ENCODE measurements at regions not wholly inside any gene's neighbourhood (a gene's known extent, or its start where the extent isn't known, plus 50 kb on each side); places are given as distances from the start of the nearest gene placed in this dataset.

DNA sequence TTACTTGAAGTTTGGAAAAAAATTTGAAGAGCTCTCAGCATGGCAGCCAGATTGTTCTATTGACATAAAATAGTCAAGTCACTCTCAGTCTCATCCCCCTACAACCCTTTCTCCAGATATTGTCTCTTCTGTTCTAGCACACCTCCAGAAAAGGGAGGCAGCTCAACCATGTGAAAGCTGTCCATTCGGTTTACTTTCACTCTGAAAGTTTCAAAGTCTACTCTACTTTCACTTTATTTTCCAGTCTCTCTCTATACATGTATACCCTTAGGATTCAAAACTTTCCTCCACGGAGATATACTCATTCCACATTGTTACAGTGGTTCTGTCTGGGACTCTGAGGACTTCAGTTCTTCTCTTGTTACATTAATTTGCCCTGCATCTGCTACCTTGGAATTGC lies 111.0 kb upstream of the STAC start:
- no peak for DNase-seq (ENCODE audit: low read depth in 2 of 2)

GRCh38 chr3:36282766-36283165 lies 97.5 kb upstream of the STAC start:
- no peak for DNase-seq (ENCODE audit: low read depth in 2 of 2)

- no peak for DNase-seq (ENCODE audit: low read depth in 2 of 2)
Measured at GRCh38 chr3:36295296-36295695, 85.0 kb upstream of the STAC start.

- DNase-seq (ENCODE audit: low read depth in 2 of 2), result no peak
Measured at GRCh38 chr3:36297195-36297594, 83.1 kb upstream of the STAC start.

DNA sequence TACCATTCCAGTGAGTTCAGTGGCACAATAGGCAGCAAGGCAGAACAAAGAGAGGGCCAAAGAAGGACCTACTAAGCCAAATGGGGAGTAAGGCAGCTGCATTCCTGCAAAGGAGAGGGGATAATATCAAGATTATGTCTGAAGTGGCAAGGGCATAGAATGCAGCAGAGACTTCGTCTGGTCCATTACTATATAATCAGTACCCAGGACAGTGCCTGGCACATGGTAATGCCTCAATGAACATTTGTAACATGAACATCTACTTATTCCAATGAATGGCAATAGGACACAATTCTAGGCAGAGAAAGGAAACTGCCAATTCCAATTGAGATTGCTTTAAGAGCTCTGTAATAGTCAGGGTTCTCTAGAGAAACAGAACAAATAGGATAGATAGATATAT lies 82.1 kb upstream of the STAC start:
- DNase-seq (ENCODE audit: low read depth in 2 of 2), result no peak

GRCh38 chr3:36302158-36302509 lies 78.2 kb upstream of the STAC start:
- DNase-seq (ENCODE audit: low read depth in 2 of 2), result no peak

DNA sequence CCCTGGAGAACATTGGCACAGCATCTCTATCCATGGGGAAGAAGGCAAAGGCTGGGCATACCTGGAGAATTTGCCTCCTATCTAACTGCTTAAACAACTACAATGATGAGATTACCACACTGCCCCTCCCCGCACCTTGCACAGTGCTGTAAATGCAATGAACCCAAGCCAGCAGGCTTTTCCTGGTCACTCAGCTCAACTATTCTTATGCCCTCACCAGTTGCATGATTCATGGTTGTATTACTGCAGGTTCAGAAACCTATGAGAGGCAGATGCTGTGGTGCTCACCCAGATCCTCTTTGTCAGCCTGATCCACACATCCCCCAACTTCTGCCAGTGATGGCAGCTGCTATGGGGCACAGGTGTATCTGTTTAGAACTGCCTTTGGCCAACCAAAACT lies 77.7 kb upstream of the STAC start:
- DNase-seq (ENCODE audit: low read depth in 2 of 2), result no peak

GRCh38 chr3:36303286-36303685 lies 77.0 kb upstream of the STAC start:
- DNase-seq (ENCODE audit: low read depth in 2 of 2), result no peak

DNA sequence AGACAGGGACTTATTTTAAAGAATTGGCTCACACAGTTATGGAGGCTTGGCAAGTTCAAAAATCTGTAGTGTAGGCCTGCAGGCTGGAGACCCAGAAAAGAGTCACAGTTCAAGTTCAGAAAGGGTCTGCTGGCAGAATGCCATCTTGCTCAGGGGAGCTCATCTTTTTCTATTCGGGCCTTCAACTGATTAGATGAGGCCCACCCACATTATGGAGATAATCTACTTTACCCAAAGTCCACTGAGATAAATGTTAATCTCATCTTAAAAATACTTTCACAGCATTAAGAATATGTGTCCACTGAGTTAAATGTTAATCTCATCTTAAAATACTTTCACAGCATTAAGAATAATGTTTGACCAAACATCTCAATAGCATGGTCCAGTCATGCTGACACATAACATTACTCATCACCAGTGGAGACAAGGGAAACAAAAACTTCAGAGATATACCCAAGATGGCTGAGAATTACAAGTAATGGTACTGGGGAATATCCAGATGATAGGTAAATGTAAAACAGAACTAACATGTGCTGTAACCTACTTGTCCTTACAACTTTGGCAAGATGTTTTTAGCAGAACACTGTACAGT lies 74.3 kb upstream of the STAC start:
- DNase-seq (ENCODE audit: low read depth in 2 of 2), result no peak

DNA sequence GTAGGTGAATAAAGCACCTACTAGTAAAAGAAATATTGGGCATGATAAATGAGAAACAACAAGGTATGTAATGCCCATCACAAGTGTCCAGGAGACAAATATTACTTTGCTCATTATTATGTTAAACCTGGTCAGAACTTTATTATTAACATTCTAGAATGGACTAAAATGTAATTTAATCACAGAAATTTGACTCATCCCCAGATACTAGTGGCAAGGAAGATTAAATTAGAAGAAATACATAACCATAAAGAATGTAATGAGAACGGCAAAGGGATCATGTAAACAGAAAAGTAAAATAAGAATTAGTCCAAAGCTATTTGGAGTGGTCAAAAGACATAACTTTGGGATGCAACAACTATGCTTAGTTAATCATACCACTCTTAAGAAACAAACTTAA lies 71.2 kb upstream of the STAC start:
- DNase-seq (ENCODE audit: low read depth in 2 of 2), result no peak

GRCh38 chr3:36312351-36312750 lies 68.0 kb upstream of the STAC start:
- no peak for DNase-seq (ENCODE audit: low read depth in 2 of 2)

GRCh38 chr3:36317915-36318314 lies 62.4 kb upstream of the STAC start:
- DNase-seq (ENCODE audit: low read depth in 2 of 2), result no peak

DNA sequence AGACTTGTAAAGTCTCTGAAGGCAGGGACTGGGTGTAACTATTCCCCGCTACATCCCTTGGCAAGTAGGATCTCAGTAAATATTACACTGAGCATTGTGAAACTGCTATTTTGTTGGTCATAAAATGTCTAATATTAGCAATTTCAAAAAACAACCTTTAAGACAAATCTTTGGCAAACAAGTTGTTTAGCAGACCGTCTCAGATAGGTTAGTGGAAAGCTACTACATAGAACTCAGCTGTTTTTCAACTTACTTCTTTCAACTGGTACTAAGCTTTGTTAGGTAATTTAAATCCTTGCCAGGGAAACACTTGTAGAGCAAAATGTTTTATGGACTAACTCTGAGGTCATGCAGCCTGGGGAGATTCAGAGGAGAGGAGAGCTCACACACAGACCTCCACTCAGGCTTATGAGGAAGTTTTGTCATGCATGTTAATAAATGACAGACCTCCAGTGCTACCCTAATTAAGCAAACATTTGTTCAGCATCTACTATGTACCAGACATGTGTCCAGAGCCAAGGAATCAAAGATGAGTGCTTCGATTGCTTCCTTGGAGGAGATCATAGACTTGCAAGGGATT lies 61.6 kb upstream of the STAC start:
- no peak for DNase-seq (ENCODE audit: low read depth in 2 of 2)

GRCh38 chr3:36319680-36320079 lies 60.6 kb upstream of the STAC start:
- no peak for DNase-seq (ENCODE audit: low read depth in 2 of 2)

Data from stimulated activated CD4-positive, alpha-beta T cell treated with anti-CD3 and anti-CD28 coated beads, Interleukin-4, amount 100 ng/mL, for 48 hours (primary cell).